OCI-LY7 (cell line): ENCODE measurements at regions not wholly inside any gene's neighbourhood (a gene's known extent, or its start where the extent isn't known, plus 50 kb on each side); places are given as distances from the start of the nearest gene placed in this dataset.

Experiments
- BruUV-seq: library from RNA; stranded (reverse); fragments of 400-500 nt; replicated peaks from 2 replicates; lab custom pipeline; 2021; lab: Mats Ljungman, UMichigan
- CTCF ChIA-PET: fragments of 300-600 bp; sonication (Branson Sonifier 250); formaldehyde crosslinking; loops from one replicate; lab custom pipeline; 2022; ENCODE audit warnings: antibody characterized with exemption; ENCODE audit not compliant: unreplicated experiment; lab: Charles Lee
- POLR2A ChIA-PET: fragments of 300-600 bp; sonication (Branson Sonifier 250); formaldehyde crosslinking; loops from one replicate; lab custom pipeline; 2022; ENCODE audit warnings: antibody characterized with exemption; lab: Charles Lee
- DNase-seq: peaks from one replicate; pipeline ENCODE4 v3.0.0-alpha.2; 2015; ENCODE audit warnings: low spot score
- H2AFZ ChIP-seq: fragments of 200-600 bp; sonication (generic), shearing (Covaris generic); 2 replicates; pipeline ENCODE4 v1.6.1; 2014; ENCODE audit warnings: mild to moderate bottlenecking, antibody characterized with exemption, low read length, moderate library complexity
- H3K27ac ChIP-seq: fragments of 200-600 bp; sonication (generic); 2 replicates; pipeline ENCODE4 v1.5.1; 2014; ENCODE audit warnings: mixed run types, low read depth, mild to moderate bottlenecking, moderate library complexity, low read length, inconsistent platforms; ENCODE audit not compliant: poor library complexity, severe bottlenecking
- H3K36me3 ChIP-seq: fragments of 200-600 bp; sonication (generic); 2 replicates; pipeline ENCODE4 v1.6.1; 2014; ENCODE audit warnings: mild to moderate bottlenecking, antibody characterized with exemption, low read length, moderate library complexity, mixed read lengths; ENCODE audit not compliant: insufficient read depth
- H3K4me1 ChIP-seq: fragments of 200-600 bp; sonication (generic); 2 replicates; pipeline ENCODE4 v1.5.1; 2014; ENCODE audit warnings: mild to moderate bottlenecking, low read length; ENCODE audit not compliant: insufficient read depth, poor library complexity, severe bottlenecking
- H3K4me2 ChIP-seq: fragments of 200-600 bp; sonication (generic); 2 replicates; pipeline ENCODE4 v1.6.1; 2014; ENCODE audit warnings: mild to moderate bottlenecking, low read length
- H3K4me3 ChIP-seq: fragments of 200-600 bp; sonication (generic); 2 replicates; pipeline ENCODE4 v1.5.1; 2014; ENCODE audit warnings: mild to moderate bottlenecking, low read depth, low read length; ENCODE audit not compliant: poor library complexity, severe bottlenecking
- H3K79me2 ChIP-seq: fragments of 200-600 bp; sonication (generic); 2 replicates; pipeline ENCODE4 v1.6.1; 2016; ENCODE audit warnings: low read depth, mild to moderate bottlenecking, low read length, moderate library complexity, mixed read lengths; ENCODE audit not compliant: insufficient read depth
- H3K9me2 ChIP-seq: fragments of 200-600 bp; sonication (generic); 2 replicates; pipeline ENCODE4 v1.6.1; 2016; ENCODE audit warnings: mild to moderate bottlenecking, low read length, mixed read lengths; ENCODE audit not compliant: insufficient read depth
- H3K9me3 ChIP-seq: fragments of 200-600 bp; sonication (generic); 2 replicates; pipeline ENCODE4 v1.6.1; 2014; ENCODE audit warnings: mild to moderate bottlenecking, mixed run types, low read length, mixed read lengths
- H4K20me1 ChIP-seq: fragments of 200-600 bp; sonication (generic); 2 replicates; pipeline ENCODE4 v1.6.1; 2014; ENCODE audit warnings: mild to moderate bottlenecking, antibody characterized with exemption, low read length, moderate library complexity, mixed read lengths; ENCODE audit not compliant: insufficient read depth
- CTCF ChIP-seq: fragments of 200-600 bp; sonication (generic); conservative IDR thresholded peaks from 2 replicates; pipeline ENCODE4 v1.5.1; 2014; ENCODE audit warnings: mild to moderate bottlenecking, antibody characterized with exemption, low read length, moderate library complexity, mixed read lengths
- EZH2phosphoT487 ChIP-seq: fragments of 200-600 bp; sonication (generic); IDR thresholded peaks from 2 replicates; pipeline ENCODE4 v1.6.1; 2018; ENCODE audit warnings: low read depth, borderline replicate concordance, mild to moderate bottlenecking, mixed run types, antibody characterized with exemption, low read length, moderate library complexity, mixed read lengths
- intact Hi-C: fragments of 100-400 bp; cut with micrococcal nuclease; formaldehyde crosslinking; loops from one replicate; pipeline ENCODE4 v1.10.0; 2022; ENCODE audit not compliant: unreplicated experiment

GRCh38 chrX:38965888-38966287, 164.6 kb downstream of the MID1IP1 start:
- ChIA-PET POLR2A (no interaction called here), CTCF (no interaction called here)
- H3K36me3 ChIP-seq = no peaks in the 10 kb centered on the region
- no peaks in the 10 kb centered on the region for H3K4me1 ChIP-seq
- H3K79me2 ChIP-seq = no peaks in the 10 kb centered on the region
- H2AFZ ChIP-seq = no peak overlapping the region
- H3K4me2 ChIP-seq = no peak overlapping the region
- no peaks in the 10 kb centered on the region for H3K9me2 ChIP-seq
- H3K4me3 ChIP-seq = no peak overlapping the region
- DNase-seq = no peak
- intact Hi-C loops = no loop called here
- no peak for TF ChIP-seq CTCF
- no peak for TF ChIP-seq EZH2phosphoT487
- no peak overlapping the region for H3K27ac ChIP-seq
- no peaks in the 10 kb centered on the region for H3K9me3 ChIP-seq
- no TSS peak for BruUV-seq
- no peaks in the 10 kb centered on the region for H4K20me1 ChIP-seq

GRCh38 chrX:38968344-38969216, 167.3 kb downstream of the MID1IP1 start:
- ChIA-PET CTCF (no interaction called here), POLR2A (interaction anchor here (0.6 kb wide), 1 partner anchor 159 kb away, joined by 3 read pairs; no protein-coding TSS in a partner anchor)
- H3K9me3 ChIP-seq = no peaks in the 10 kb centered on the region
- no peak for DNase-seq
- H3K9me2 ChIP-seq = no peaks in the 10 kb centered on the region
- BruUV-seq = no TSS peak
- no peaks in the 10 kb centered on the region for H3K4me1 ChIP-seq
- H3K4me3 ChIP-seq = no peak overlapping the region
- no peak overlapping the region for H3K4me2 ChIP-seq
- intact Hi-C loops = no loop called here
- TF ChIP-seq CTCF (no peak), EZH2phosphoT487 (no peak)
- H3K79me2 ChIP-seq = no peaks in the 10 kb centered on the region
- no peaks in the 10 kb centered on the region for H4K20me1 ChIP-seq
- no peak overlapping the region for H3K27ac ChIP-seq
- H2AFZ ChIP-seq = no peak overlapping the region
- no peaks in the 10 kb centered on the region for H3K36me3 ChIP-seq

- Histone ChIP-seq H3K9me3 (no peaks in the 10 kb centered on the region), H3K4me3 (no peak overlapping the region), H3K9me2 (no peaks in the 10 kb centered on the region), H3K4me2 (no peak overlapping the region), H3K4me1 (no peaks in the 10 kb centered on the region), H3K79me2 (no peaks in the 10 kb centered on the region), H4K20me1 (no peaks in the 10 kb centered on the region), H2AFZ (no peak overlapping the region), H3K27ac (no peak overlapping the region), H3K36me3 (no peaks in the 10 kb centered on the region)
- DNase-seq = no peak
- BruUV-seq = no TSS peak
- TF ChIP-seq EZH2phosphoT487 = no peak
- no peak for TF ChIP-seq CTCF
- ChIA-PET CTCF (no interaction called here), POLR2A (interaction anchor here (0.6 kb wide), 1 partner anchor 338 kb away, joined by 3 read pairs; no protein-coding TSS in a partner anchor)
- intact Hi-C loops = no loop called here
Observed at GRCh38 chrX:38970074-38970473, 168.8 kb downstream of the MID1IP1 start.
